Neural cell (in vitro differentiated cells): ENCODE measurements at regions not wholly inside any gene's neighbourhood (a gene's known extent, or its start where the extent isn't known, plus 50 kb on each side); places are given as distances from the start of the nearest gene placed in this dataset.

ENCODE experiments used
- H2AFZ ChIP-seq: fragments of 200-600, 300-800 bp; sonication (generic), shearing (Covaris generic); 2 replicates; pipeline ENCODE4 v1.6.0; 2014; ENCODE audit warnings: low read depth, mild to moderate bottlenecking, antibody characterized with exemption, low read length, moderate library complexity
- H3F3A ChIP-seq: fragments of 200-600 bp; shearing (Covaris generic); 2 replicates; pipeline ENCODE4 v1.6.1; 2016; ENCODE audit warnings: mild to moderate bottlenecking, moderate library complexity, mixed read lengths, antibody characterized with exemption, low read length; ENCODE audit not compliant: insufficient read depth, poor library complexity, severe bottlenecking
- H3K27ac ChIP-seq: fragments of 200-600, 300-800 bp; sonication (generic), shearing (Covaris generic); 2 replicates; pipeline ENCODE4 v1.5.1; 2014; ENCODE audit warnings: mild to moderate bottlenecking, low read length, moderate library complexity
- H3K27me3 ChIP-seq: fragments of 300-800, 200-600 bp; sonication (generic), shearing (Covaris generic); 2 replicates; pipeline ENCODE4 v1.6.0; 2014; ENCODE audit warnings: mild to moderate bottlenecking, low read depth, low read length, moderate library complexity; ENCODE audit not compliant: insufficient read depth
- H3K36me3 ChIP-seq: fragments of 300-800, 200-600 bp; sonication (generic), shearing (Covaris generic); 2 replicates; pipeline ENCODE4 v1.5.1; 2014; ENCODE audit warnings: mild to moderate bottlenecking, antibody characterized with exemption, low read length, moderate library complexity; ENCODE audit not compliant: insufficient read depth
- H3K4me2 ChIP-seq: fragments of 300-800, 200-600 bp; sonication (generic), shearing (Covaris generic); 2 replicates; pipeline ENCODE4 v1.6.0; 2014; ENCODE audit warnings: mild to moderate bottlenecking, low read length
- H3K4me3 ChIP-seq: fragments of 300-800, 200-600 bp; sonication (generic), shearing (Covaris generic); 2 replicates; pipeline ENCODE4 v1.5.1; 2014; ENCODE audit warnings: mild to moderate bottlenecking, low read length, moderate library complexity
- H3K79me2 ChIP-seq: fragments of 200-600 bp; shearing (Covaris generic); replicated peaks from 2 replicates; pipeline ENCODE4 v1.6.0; 2014; ENCODE audit warnings: mild to moderate bottlenecking, low read length, moderate library complexity; ENCODE audit not compliant: insufficient read depth
- H3K9ac ChIP-seq: fragments of 300-800, 200-600 bp; sonication (generic), shearing (Covaris generic); 2 replicates; pipeline ENCODE4 v1.6.1; 2016; ENCODE audit warnings: mild to moderate bottlenecking, low read length, mixed read lengths
- H3K9me2 ChIP-seq: fragments of 200-600 bp; shearing (Covaris generic); 2 replicates; pipeline ENCODE4 v1.6.1; 2016; ENCODE audit warnings: mild to moderate bottlenecking, low read length, mixed read lengths; ENCODE audit not compliant: insufficient read depth
- H3K9me3 ChIP-seq: fragments of 200-600, 300-800 bp; sonication (generic), shearing (Covaris generic); 2 replicates; pipeline ENCODE4 v1.6.1; 2016; ENCODE audit warnings: mild to moderate bottlenecking, mixed run types, low read length, moderate library complexity, mixed read lengths
- H4K20me1 ChIP-seq: fragments of 200-600 bp; shearing (Covaris generic); 2 replicates; pipeline ENCODE4 v1.6.1; 2016; ENCODE audit warnings: mild to moderate bottlenecking, mixed run types; ENCODE audit not compliant: insufficient read depth
- CTCF ChIP-seq: fragments of 450-650 bp; IDR thresholded peaks from 2 replicates; pipeline ENCODE4 v1.5.1; 2014; ENCODE audit warnings: antibody characterized with exemption, mild to moderate bottlenecking, moderate library complexity; ENCODE audit not compliant: poor library complexity, severe bottlenecking
- EP300 ChIP-seq: fragments of 450-650 bp; conservative IDR thresholded peaks from 2 replicates; pipeline ENCODE4 v1.6.1; 2014; ENCODE audit warnings: antibody characterized with exemption, mild to moderate bottlenecking, moderate library complexity; ENCODE audit not compliant: poor library complexity, severe bottlenecking
- EZH2 ChIP-seq: fragments of 200-600, 300-800 bp; shearing (Covaris generic), sonication (generic); IDR thresholded peaks from 2 replicates; pipeline ENCODE4 v1.6.1; 2014; ENCODE audit warnings: antibody characterized with exemption, low read length, borderline replicate concordance, mild to moderate bottlenecking; ENCODE audit not compliant: insufficient read depth, poor library complexity, severe bottlenecking
- MXI1 ChIP-seq: fragments of 450-650 bp; conservative IDR thresholded peaks from 2 replicates; pipeline ENCODE4 v1.6.1; 2014; ENCODE audit warnings: antibody characterized with exemption, mild to moderate bottlenecking; ENCODE audit not compliant: poor library complexity, severe bottlenecking
- POLR2AphosphoS5 ChIP-seq: IDR thresholded peaks from 2 replicates; pipeline ENCODE4 v1.6.1; 2012
- RAD21 ChIP-seq: fragments of 450-650 bp; conservative IDR thresholded peaks from 2 replicates; pipeline ENCODE4 v1.6.1; 2014; ENCODE audit warnings: antibody characterized with exemption, mild to moderate bottlenecking, moderate library complexity
- REST ChIP-seq: IDR thresholded peaks from 2 replicates; pipeline ENCODE4 v1.6.1; 2012; ENCODE audit warnings: borderline replicate concordance
- SMC3 ChIP-seq: fragments of 450-650 bp; conservative IDR thresholded peaks from 2 replicates; pipeline ENCODE4 v1.6.1; 2014; ENCODE audit warnings: antibody characterized with exemption, mild to moderate bottlenecking, moderate library complexity; ENCODE audit not compliant: poor library complexity
- TAF1 ChIP-seq: IDR thresholded peaks from 2 replicates; pipeline ENCODE4 v1.6.1; 2012; ENCODE audit warnings: low read depth

GRCh38 chr5:38200872-38201557 is 57.3 kb upstream of the EGFLAM start:
- H3K4me2 ChIP-seq, result no peak overlapping the region
- TF ChIP-seq EP300, result no peak
- no peaks in the 10 kb centered on the region for H3K27me3 ChIP-seq
- H3K9me3 ChIP-seq, result no peaks in the 10 kb centered on the region
- H4K20me1 ChIP-seq, result no peaks in the 10 kb centered on the region
- no peak overlapping the region for H3K27ac ChIP-seq
- H3K79me2 ChIP-seq, result no peaks in the 10 kb centered on the region
- H2AFZ ChIP-seq, result no peak overlapping the region
- no peaks in the 10 kb centered on the region for H3K36me3 ChIP-seq
- no peak overlapping the region for H3K4me3 ChIP-seq
- H3K9ac ChIP-seq, result no peak overlapping the region
- no peaks in the 10 kb centered on the region for H3F3A ChIP-seq
- no peaks in the 10 kb centered on the region for H3K9me2 ChIP-seq

DNA sequence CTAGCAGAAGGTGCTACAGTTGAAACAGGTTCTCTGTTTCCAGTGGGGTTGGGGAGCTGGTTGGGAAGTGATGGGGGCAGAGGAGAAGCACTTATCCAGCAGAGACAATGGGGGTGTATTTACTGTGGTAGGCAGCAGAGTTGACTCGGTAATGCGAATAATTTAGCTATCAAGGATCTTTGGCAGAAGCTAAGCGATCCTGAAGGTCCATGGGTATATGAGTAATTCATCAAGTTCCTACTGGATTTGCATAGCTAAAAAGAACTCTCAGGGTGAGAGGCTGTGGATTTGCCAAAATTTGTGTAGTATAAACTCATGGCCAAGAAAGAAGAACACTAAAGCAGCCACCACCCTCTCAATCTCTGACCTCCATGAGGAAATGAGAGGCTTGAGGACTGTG is 61.2 kb upstream of the EGFLAM start:
- Histone ChIP-seq H2AFZ (no peak overlapping the region), H3K79me2 (no peaks in the 10 kb centered on the region), H3K4me2 (no peak overlapping the region), H3K9me2 (no peaks in the 10 kb centered on the region), H3K27ac (no peak overlapping the region), H3K9ac (no peak overlapping the region), H3K27me3 (no peaks in the 10 kb centered on the region), H3K9me3 (no peaks in the 10 kb centered on the region), H3F3A (no peaks in the 10 kb centered on the region), H3K4me3 (no peak overlapping the region), H3K36me3 (no peaks in the 10 kb centered on the region), H4K20me1 (no peaks in the 10 kb centered on the region)
- TF ChIP-seq REST (no peak), RAD21 (no peak), POLR2AphosphoS5 (no peak), EZH2 (no peak), EP300 (no peak), MXI1 (no peak), CTCF (no peak), SMC3 (no peak), TAF1 (no peak)
